NCI-H226 (cell line): ENCODE measurements at regions not wholly inside any gene's neighbourhood (a gene's known extent, or its start where the extent isn't known, plus 50 kb on each side); places are given as distances from the start of the nearest gene placed in this dataset.

ENCODE experiments used
- DNase-seq: peaks from one replicate; pipeline ENCODE4 v3.0.0-alpha.2; 2015

- DNase-seq = no peak
Observed at GRCh38 chr17:33352526-33352925, 59.4 kb upstream of the ASIC2 start.

GRCh38 chr17:33356266-33356665, 63.2 kb upstream of the ASIC2 start:
- no peak for DNase-seq

GRCh38 chr17:33363475-33363874, 70.4 kb upstream of the ASIC2 start:
- no peak for DNase-seq

GRCh38 chr17:33366960-33367359, 73.9 kb upstream of the ASIC2 start:
- no peak for DNase-seq

- DNase-seq = no peak
Observed at GRCh38 chr17:33369149-33369548, 76.1 kb upstream of the ASIC2 start.

GRCh38 chr17:33369876-33370275, 76.8 kb upstream of the ASIC2 start:
- DNase-seq = no peak

GRCh38 chr17:33370401-33370800, 77.3 kb upstream of the ASIC2 start:
- no peak for DNase-seq

GRCh38 chr17:33371377-33371776, 78.3 kb upstream of the ASIC2 start:
- DNase-seq = no peak

- no peak for DNase-seq
Observed at GRCh38 chr17:33373273-33373672, 80.2 kb upstream of the ASIC2 start.

- DNase-seq = no peak
Observed at GRCh38 chr17:33375103-33375502, 82.0 kb upstream of the ASIC2 start.

GRCh38 chr17:33375783-33376182, 82.7 kb upstream of the ASIC2 start:
- DNase-seq = no peak

- DNase-seq = no peak
Observed at GRCh38 chr17:33377837-33378595, 84.9 kb upstream of the ASIC2 start.

- DNase-seq = no peak
Observed at GRCh38 chr17:33381201-33381600, 88.1 kb upstream of the ASIC2 start.

- no peak for DNase-seq
Observed at GRCh38 chr17:33383488-33384023, 90.5 kb upstream of the ASIC2 start.

- no peak for DNase-seq
Observed at GRCh38 chr17:33385133-33385532, 92.0 kb upstream of the ASIC2 start.

- no peak for DNase-seq
Observed at GRCh38 chr17:33385713-33386112, 92.6 kb upstream of the ASIC2 start.

GRCh38 chr17:33387406-33387805, 94.3 kb upstream of the ASIC2 start:
- DNase-seq = no peak

- peak; percentile 95 for DNase-seq
Observed at GRCh38 chr17:33389504-33390135, 96.5 kb upstream of the ASIC2 start.

- no peak for DNase-seq
Observed at GRCh38 chr17:33390479-33391176, 97.5 kb upstream of the ASIC2 start.

- DNase-seq = peak; percentile 49
Observed at GRCh38 chr17:33396818-33397217, 103.7 kb upstream of the ASIC2 start.

GRCh38 chr17:33398386-33398785, 105.3 kb upstream of the ASIC2 start:
- no peak for DNase-seq

GRCh38 chr17:33401249-33401648, 108.2 kb upstream of the ASIC2 start:
- DNase-seq = no peak

GRCh38 chr17:33403194-33403593, 110.1 kb upstream of the ASIC2 start:
- DNase-seq = no peak
